ENCODE measurements at regions not wholly inside any gene's neighbourhood (a gene's known extent, or its start where the extent isn't known, plus 50 kb on each side); places are given as distances from the start of the nearest gene placed in this dataset.
A peak's percentile ranks its signal among the peaks of the same experiment; 100 is the strongest.

- WGBS, 10 experiments: 20 to 47% (median 30%) methylated on average over 2 to 6 of the region's 6 CpGs
- in situ Hi-C loops (cut with MboI; ENCODE audit: low pct_unique_long_range_greater_than_20kb in 2 of 9, low sequenced_read_pairs in 9 of 9, unreplicated experiment in 9 of 9): no loop called here
- Histone ChIP-seq H3K4me1 (replicated peaks in 1 of 2) (peaks cover 18 to 23% of the 10 kb centered on the region in 2 donors), H3K27ac (no peak overlapping the region), H3K4me3 (no peak overlapping the region)
- peak in 1 of 8 experiments; percentile 2 for ATAC-seq (replicated peaks in 6 of 8)
These were observed 50.4 kb upstream of the GRIP2 start for GRCh38 chr3:14590569-14590968.

- Histone ChIP-seq H3K27ac (no peak overlapping the region), H3K4me3 (no peak overlapping the region), H3K4me1 (replicated peaks in 1 of 2) (peaks cover 19 to 28% of the 10 kb centered on the region in 2 donors)
- in situ Hi-C loops (cut with MboI; ENCODE audit: low pct_unique_long_range_greater_than_20kb in 2 of 9, low sequenced_read_pairs in 9 of 9, unreplicated experiment in 9 of 9): no loop called here
- no peak for ATAC-seq (replicated peaks in 6 of 8)
- WGBS, 10 experiments: 45 to 100% (median 89%) methylated on average over 2 to 7 of the region's 9 CpGs; no CpG with 5 or more reads in 4 of the 10 experiments
These were observed 52.2 kb upstream of the GRIP2 start for GRCh38 chr3:14592390-14592789.

GRCh38 chr3:14592836-14593235 is 52.7 kb upstream of the GRIP2 start:
- in situ Hi-C loops (cut with MboI; ENCODE audit: low pct_unique_long_range_greater_than_20kb in 2 of 9, low sequenced_read_pairs in 9 of 9, unreplicated experiment in 9 of 9): no loop called here
- H3K4me3 ChIP-seq: no peak overlapping the region
- ATAC-seq (replicated peaks in 6 of 8): no peak
- peaks cover 24 to 31% of the 10 kb centered on the region in 2 donors for H3K4me1 ChIP-seq (replicated peaks in 1 of 2)
- H3K27ac ChIP-seq: no peak overlapping the region
- WGBS, 10 experiments: 67 to 100% (median 80%) methylated on average over 1 to 4 of the region's 5 CpGs; no CpG with 5 or more reads in 5 of the 10 experiments

- WGBS, 10 experiments: 32 to 56% methylated on average over 3 to 5 of the region's 8 CpGs; no CpG with 5 or more reads in 8 of the 10 experiments
- no peak overlapping the region for H3K4me3 ChIP-seq
- no peak overlapping the region for H3K27ac ChIP-seq
- peaks cover 25 to 29% of the 10 kb centered on the region in 2 donors for H3K4me1 ChIP-seq (replicated peaks in 1 of 2)
- peak in 3 of 8 experiments; percentile 48 to 65 (median 64) for ATAC-seq (replicated peaks in 6 of 8)
- in situ Hi-C loops (cut with MboI; ENCODE audit: low pct_unique_long_range_greater_than_20kb in 2 of 9, low sequenced_read_pairs in 9 of 9, unreplicated experiment in 9 of 9): no loop called here
These were observed 54.1 kb upstream of the GRIP2 start for GRCh38 chr3:14594234-14594633.

GRCh38 chr3:14595561-14595960 is 55.4 kb upstream of the GRIP2 start:
- no peak overlapping the region for H3K27ac ChIP-seq
- no peak for ATAC-seq (replicated peaks in 6 of 8)

GRCh38 chr3:14597266-14597665 is 54.3 kb upstream of the CCDC174 start:
- Histone ChIP-seq H3K4me1 (replicated peaks in 1 of 2) (peaks cover 29 to 43% of the 10 kb centered on the region in 2 donors), H3K4me3 (no peak overlapping the region), H3K27ac (peak overlapping the region; percentile 70 to 82)
- no peak for ATAC-seq (replicated peaks in 6 of 8)
- 0 to 90% (median 65%) methylated on average over 1 to 3 of the region's 3 CpGs; no CpG with 5 or more reads in 3 of the 10 experiments for WGBS, 10 experiments
- in situ Hi-C loops (cut with MboI; ENCODE audit: low pct_unique_long_range_greater_than_20kb in 2 of 9, low sequenced_read_pairs in 9 of 9, unreplicated experiment in 9 of 9): no loop called here

More at GRCh38 chr3:14595561-14595960, 55.4 kb upstream of the GRIP2 start:
- H3K4me1 ChIP-seq (replicated peaks in 1 of 2): peaks cover 21 to 34% of the 10 kb centered on the region in 2 donors
- WGBS, 10 experiments: 52 to 82% (median 71%) methylated on average over 2 of the region's 8 CpGs; no CpG with 5 or more reads in 6 of the 10 experiments
- H3K4me3 ChIP-seq: no peak overlapping the region
- in situ Hi-C loops (cut with MboI; ENCODE audit: low pct_unique_long_range_greater_than_20kb in 2 of 9, low sequenced_read_pairs in 9 of 9, unreplicated experiment in 9 of 9): no loop called here

- in situ Hi-C loops (cut with MboI; ENCODE audit: low pct_unique_long_range_greater_than_20kb in 2 of 9, low sequenced_read_pairs in 9 of 9, unreplicated experiment in 9 of 9): no loop called here
- 3 to 47% (median 33%) methylated on average over 3 to 5 of the region's 9 CpGs; no CpG with 5 or more reads in 5 of the 10 experiments for WGBS, 10 experiments
- Histone ChIP-seq H3K4me1 (replicated peaks in 1 of 2) (peaks cover 29 to 43% of the 10 kb centered on the region in 2 donors), H3K27ac (peak overlapping the region; percentile 70 to 82), H3K4me3 (no peak overlapping the region)
- peak in 5 of 8 experiments; percentile 71 to 85 (median 78) for ATAC-seq (replicated peaks in 6 of 8)
These were observed 53.4 kb upstream of the CCDC174 start for GRCh38 chr3:14598143-14598569.

- in situ Hi-C loops (cut with MboI; ENCODE audit: low pct_unique_long_range_greater_than_20kb in 2 of 9, low sequenced_read_pairs in 9 of 9, unreplicated experiment in 9 of 9): no loop called here
- no peak overlapping the region for H3K4me3 ChIP-seq
- H3K27ac ChIP-seq: peak overlapping the region in 1 of 2 donors; percentile 22
- H3K4me1 ChIP-seq (replicated peaks in 1 of 2): peaks cover 32 to 47% of the 10 kb centered on the region in 2 donors
- ATAC-seq (replicated peaks in 6 of 8): no peak
These were observed 52.1 kb upstream of the CCDC174 start for GRCh38 chr3:14599488-14599887.

- 57 to 88% (median 73%) methylated on average over 1 to 4 of the region's 4 CpGs; no CpG with 5 or more reads in 3 of the 10 experiments for WGBS, 10 experiments
- in situ Hi-C loops (cut with MboI; ENCODE audit: low pct_unique_long_range_greater_than_20kb in 2 of 9, low sequenced_read_pairs in 9 of 9, unreplicated experiment in 9 of 9): no loop called here
These were observed 51.5 kb upstream of the CCDC174 start for GRCh38 chr3:14600075-14600474.

GRCh38 chr3:14600856-14601610 is 50.5 kb upstream of the CCDC174 start:
- 26 to 91% (median 73%) methylated on average over 3 to 7 of the region's 10 CpGs; no CpG with 5 or more reads in 6 of the 10 experiments for WGBS, 10 experiments
- Histone ChIP-seq H3K27ac (no peak overlapping the region), H3K4me1 (replicated peaks in 1 of 2) (peaks cover 44 to 61% of the 10 kb centered on the region in 2 donors), H3K4me3 (no peak overlapping the region)
- in situ Hi-C loops (cut with MboI; ENCODE audit: low pct_unique_long_range_greater_than_20kb in 2 of 9, low sequenced_read_pairs in 9 of 9, unreplicated experiment in 9 of 9): no loop called here
- ATAC-seq (replicated peaks in 6 of 8): peak in 1 of 8 experiments; percentile 2

More at GRCh38 chr3:14600075-14600474, 51.5 kb upstream of the CCDC174 start:
- Histone ChIP-seq H3K4me3 (no peak overlapping the region), H3K4me1 (replicated peaks in 1 of 2) (peaks cover 38 to 53% of the 10 kb centered on the region in 2 donors), H3K27ac (peak overlapping the region in 1 of 2 donors; percentile 22)
- ATAC-seq (replicated peaks in 6 of 8): no peak

- ATAC-seq (replicated peaks in 6 of 8): peak in 1 of 8 experiments; percentile 3
- peak overlapping the region; percentile 41 to 70 (median 49) for H3K4me3 ChIP-seq
- in situ Hi-C loops (cut with MboI; ENCODE audit: low pct_unique_long_range_greater_than_20kb in 2 of 9, low sequenced_read_pairs in 9 of 9, unreplicated experiment in 9 of 9): no loop called here
- H3K27ac ChIP-seq: no peak overlapping the region
- H3K4me1 ChIP-seq (replicated peaks in 1 of 2): peaks cover 44 to 61% of the 10 kb centered on the region in 2 donors
- WGBS, 10 experiments: 40 to 72% (median 50%) methylated on average over 1 to 3 of the region's 4 CpGs; no CpG with 5 or more reads in 7 of the 10 experiments
These were observed 49.9 kb upstream of the CCDC174 start for GRCh38 chr3:14601692-14602005.
